SKM-1 treated with dmso at 0.1 percent for 144 hours (cell line): ENCODE measurements at regions not wholly inside any gene's neighbourhood (a gene's known extent, or its start where the extent isn't known, plus 50 kb on each side); places are given as distances from the start of the nearest gene placed in this dataset.
A peak's percentile ranks its signal among the peaks of the same experiment; 100 is the strongest.

ENCODE experiments used
- DNase-seq: peaks from one replicate; lab custom pipeline; 2025; ENCODE audit not compliant: unreplicated experiment; lab: John Stamatoyannopoulos, UW

GRCh38 chr6:149181304-149181703 lies 136.2 kb upstream of the TAB2 start:
- no peak for DNase-seq

- no peak for DNase-seq
Measured at GRCh38 chr6:149182262-149182661, 135.2 kb upstream of the TAB2 start.

GRCh38 chr6:149184523-149184922 lies 133.0 kb upstream of the TAB2 start:
- DNase-seq: no peak

GRCh38 chr6:149185799-149186357 lies 131.6 kb upstream of the TAB2 start:
- no peak for DNase-seq

- DNase-seq: no peak
Measured at GRCh38 chr6:149186873-149187272, 130.6 kb upstream of the TAB2 start.

GRCh38 chr6:149190224-149190831 lies 127.2 kb upstream of the TAB2 start:
- peak; percentile 28 for DNase-seq

- DNase-seq: no peak
Measured at GRCh38 chr6:149194820-149195558, 122.5 kb upstream of the TAB2 start.

GRCh38 chr6:149196091-149196490 lies 121.4 kb upstream of the TAB2 start:
- DNase-seq: no peak

- no peak for DNase-seq
Measured at GRCh38 chr6:149197482-149197881, 120.0 kb upstream of the TAB2 start.

- no peak for DNase-seq
Measured at GRCh38 chr6:149198265-149198664, 119.2 kb upstream of the TAB2 start.

- DNase-seq: no peak
Measured at GRCh38 chr6:149200282-149200945, 117.1 kb upstream of the TAB2 start.

GRCh38 chr6:149201068-149201655 lies 116.3 kb upstream of the TAB2 start:
- no peak for DNase-seq

- no peak for DNase-seq
Measured at GRCh38 chr6:149202100-149202499, 115.4 kb upstream of the TAB2 start.

- no peak for DNase-seq
Measured at GRCh38 chr6:149202952-149203351, 114.6 kb upstream of the TAB2 start.

GRCh38 chr6:149203509-149203908 lies 114.0 kb upstream of the TAB2 start:
- no peak for DNase-seq

- no peak for DNase-seq
Measured at GRCh38 chr6:149208134-149208601, 109.3 kb upstream of the TAB2 start.

GRCh38 chr6:149209871-149210775 lies 107.4 kb upstream of the TAB2 start:
- DNase-seq: no peak

GRCh38 chr6:149211046-149211571 lies 106.4 kb upstream of the TAB2 start:
- DNase-seq: peak; percentile 40

GRCh38 chr6:149212206-149212605 lies 105.3 kb upstream of the TAB2 start:
- no peak for DNase-seq
